GM12891 (cell line): ENCODE measurements at regions not wholly inside any gene's neighbourhood (a gene's known extent, or its start where the extent isn't known, plus 50 kb on each side); places are given as distances from the start of the nearest gene placed in this dataset.

Experiments used
- PAX5 ChIP-seq: IDR thresholded peaks from 2 replicates; pipeline ENCODE4 v1.6.1; 2011; ENCODE audit warnings: low read length, moderate library complexity, mild to moderate bottlenecking; ENCODE audit not compliant: insufficient read depth, severe bottlenecking
- POLR2A ChIP-seq: IDR thresholded peaks from 2 replicates; pipeline ENCODE4 v1.6.1; 2011; ENCODE audit warnings: low read depth, low read length, control low read depth
- POLR2AphosphoS5 ChIP-seq: IDR thresholded peaks from 2 replicates; pipeline ENCODE4 v1.6.1; 2011; ENCODE audit warnings: low read depth, low read length, control low read depth
- POU2F2 ChIP-seq: IDR thresholded peaks from 2 replicates; pipeline ENCODE4 v1.6.1; 2011; ENCODE audit warnings: low read depth, mild to moderate bottlenecking, control low read depth, low read length, moderate library complexity
- SPI1 ChIP-seq: IDR thresholded peaks from 2 replicates; pipeline ENCODE4 v1.6.1; 2011; ENCODE audit warnings: low read depth, low read length, control low read depth
- TAF1 ChIP-seq: IDR thresholded peaks from 2 replicates; pipeline ENCODE4 v1.6.1; 2011; ENCODE audit warnings: low read depth, low read length, control low read depth

- no peak for TF ChIP-seq POLR2A
- TF ChIP-seq TAF1: no peak
- no peak for TF ChIP-seq POLR2AphosphoS5
- no peak for TF ChIP-seq SPI1
- TF ChIP-seq POU2F2: no peak
- no peak for TF ChIP-seq PAX5
Observed at GRCh38 chr7:116367171-116367813, 132.2 kb upstream of the CAV2 start.
